Testis (tissue), 2 donors: ENCODE measurements at regions not wholly inside any gene's neighbourhood (a gene's known extent, or its start where the extent isn't known, plus 50 kb on each side); places are given as distances from the start of the nearest gene placed in this dataset.

ENCODE experiments used
- DNase-seq: peaks from one replicate; pipeline ENCODE4 v3.0.0-alpha.2; 2019
- H3K27ac ChIP-seq, 2 donors: fragments of 200-600 bp; sonication (generic); one replicate each; pipeline ENCODE4 v1.5.1; 2019
- H3K27me3 ChIP-seq: fragments of 200-600 bp; sonication (generic); one replicate; pipeline ENCODE4 v1.5.1; 2019
- H3K36me3 ChIP-seq: fragments of 200-600 bp; sonication (generic); one replicate; pipeline ENCODE4 v1.5.1; 2017; ENCODE audit warnings: low read depth; ENCODE audit errors: missing control alignments
- H3K4me1 ChIP-seq: fragments of 200-600 bp; sonication (generic); one replicate; pipeline ENCODE4 v1.5.1; 2019
- H3K4me3 ChIP-seq, 2 donors: fragments of 200-600 bp; sonication (generic); one replicate each; pipeline ENCODE4 v1.5.1; 2017 to 2019
- H3K9me3 ChIP-seq: fragments of 200-600 bp; sonication (generic); one replicate; pipeline ENCODE4 v1.5.1; 2017
- POLR2A ChIP-seq: fragments of 450-650 bp; IDR thresholded peaks from one replicate; pipeline ENCODE4 v1.6.1; 2017; ENCODE audit warnings: antibody characterized with exemption, mild to moderate bottlenecking, moderate library complexity
- WGBS, 2 donors: methylation state at CpG; one replicate each; pipeline ENCODE4 v1.1.5; 2018; 5-methylcytosine and 5-hydroxymethylcytosine counted together
- intact Hi-C: fragments of 100-400 bp; cut with DNase I; formaldehyde crosslinking; loops from one replicate; pipeline ENCODE4 v1.15.1; 2023; ENCODE audit warnings: low total_unique reads
- TF ChIP-seq, protein P1 (sequence below), 3 experiments: fragments of 450-650 bp in 2 of 3; fragments of 200-600 bp in 1 of 3; sonication (generic) in 1 of 3; IDR thresholded peaks; one replicate each; pipeline ENCODE4 v1.5.1; 2016 to 2019; ENCODE audit warnings: antibody characterized with exemption in 3 of 3, mild to moderate bottlenecking in 2 of 3, moderate library complexity in 1 of 3

DNA sequence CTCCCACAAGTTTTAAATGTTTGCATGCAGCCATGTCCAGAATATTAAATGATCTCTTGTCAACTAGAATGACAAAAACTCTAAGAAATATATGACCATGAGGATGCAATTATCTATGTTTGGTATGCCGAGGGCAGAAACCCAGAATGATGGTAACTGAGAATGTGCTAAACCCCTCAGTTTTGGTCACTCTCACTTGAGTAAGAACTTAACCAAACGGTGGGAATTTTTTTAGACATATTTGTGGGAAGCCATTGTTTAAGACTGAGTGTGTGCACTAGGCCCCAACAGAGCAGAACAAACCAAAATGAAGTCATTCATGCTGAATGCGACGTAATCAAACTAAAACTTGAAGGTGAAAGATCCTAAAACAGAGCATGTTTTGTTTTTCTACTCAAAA is 1927.9 kb upstream of the SEL1L start:
- no peak for DNase-seq
- intact Hi-C loops: no loop called here
- no peaks in the 10 kb centered on the region for H3K9me3 ChIP-seq
- no peak overlapping the region for H3K4me3 ChIP-seq
- H3K4me1 ChIP-seq: no peaks in the 10 kb centered on the region
- no peak for TF ChIP-seq POLR2A
- TF ChIP-seq, protein P1, sequence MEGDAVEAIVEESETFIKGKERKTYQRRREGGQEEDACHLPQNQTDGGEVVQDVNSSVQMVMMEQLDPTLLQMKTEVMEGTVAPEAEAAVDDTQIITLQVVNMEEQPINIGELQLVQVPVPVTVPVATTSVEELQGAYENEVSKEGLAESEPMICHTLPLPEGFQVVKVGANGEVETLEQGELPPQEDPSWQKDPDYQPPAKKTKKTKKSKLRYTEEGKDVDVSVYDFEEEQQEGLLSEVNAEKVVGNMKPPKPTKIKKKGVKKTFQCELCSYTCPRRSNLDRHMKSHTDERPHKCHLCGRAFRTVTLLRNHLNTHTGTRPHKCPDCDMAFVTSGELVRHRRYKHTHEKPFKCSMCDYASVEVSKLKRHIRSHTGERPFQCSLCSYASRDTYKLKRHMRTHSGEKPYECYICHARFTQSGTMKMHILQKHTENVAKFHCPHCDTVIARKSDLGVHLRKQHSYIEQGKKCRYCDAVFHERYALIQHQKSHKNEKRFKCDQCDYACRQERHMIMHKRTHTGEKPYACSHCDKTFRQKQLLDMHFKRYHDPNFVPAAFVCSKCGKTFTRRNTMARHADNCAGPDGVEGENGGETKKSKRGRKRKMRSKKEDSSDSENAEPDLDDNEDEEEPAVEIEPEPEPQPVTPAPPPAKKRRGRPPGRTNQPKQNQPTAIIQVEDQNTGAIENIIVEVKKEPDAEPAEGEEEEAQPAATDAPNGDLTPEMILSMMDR (IDR thresholded peaks at IDR 0.05): no peak
- no peak overlapping the region for H3K27ac ChIP-seq
- H3K36me3 ChIP-seq: no peaks in the 10 kb centered on the region
- WGBS, 2 donors: 90% methylated on average over 4 of the region's 4 CpGs
- no peaks in the 10 kb centered on the region for H3K27me3 ChIP-seq

DNA sequence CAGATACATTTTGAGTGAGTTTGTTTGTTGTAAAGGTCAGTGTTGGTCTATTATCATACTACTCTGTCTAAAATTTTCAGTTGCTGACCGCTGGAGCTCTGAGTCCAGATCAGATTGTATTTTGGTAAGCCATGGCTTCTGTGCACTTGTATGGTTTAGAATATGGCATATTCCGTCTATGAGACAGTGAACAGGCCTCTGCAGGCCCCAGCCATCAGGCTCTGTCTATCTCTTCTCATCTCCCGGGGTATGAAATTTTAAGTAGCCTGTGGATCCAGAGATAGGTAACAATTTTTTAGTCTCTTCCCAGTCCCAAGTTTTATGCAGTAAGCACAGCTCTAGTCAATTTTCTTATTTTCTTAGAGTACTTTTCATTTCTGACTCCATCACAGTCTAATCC is 1929.1 kb upstream of the SEL1L start:
- Histone ChIP-seq H3K36me3 (no peaks in the 10 kb centered on the region), H3K27me3 (no peaks in the 10 kb centered on the region), H3K27ac (no peak overlapping the region), H3K9me3 (no peaks in the 10 kb centered on the region), H3K4me1 (no peaks in the 10 kb centered on the region), H3K4me3 (no peak overlapping the region)
- DNase-seq: no peak
- WGBS, 2 donors: 91 to 93% methylated on average over 3 of the region's 3 CpGs
- intact Hi-C loops: no loop called here
- TF ChIP-seq POLR2A: no peak
- TF ChIP-seq, protein P1 (IDR thresholded peaks at IDR 0.05): no peak

DNA sequence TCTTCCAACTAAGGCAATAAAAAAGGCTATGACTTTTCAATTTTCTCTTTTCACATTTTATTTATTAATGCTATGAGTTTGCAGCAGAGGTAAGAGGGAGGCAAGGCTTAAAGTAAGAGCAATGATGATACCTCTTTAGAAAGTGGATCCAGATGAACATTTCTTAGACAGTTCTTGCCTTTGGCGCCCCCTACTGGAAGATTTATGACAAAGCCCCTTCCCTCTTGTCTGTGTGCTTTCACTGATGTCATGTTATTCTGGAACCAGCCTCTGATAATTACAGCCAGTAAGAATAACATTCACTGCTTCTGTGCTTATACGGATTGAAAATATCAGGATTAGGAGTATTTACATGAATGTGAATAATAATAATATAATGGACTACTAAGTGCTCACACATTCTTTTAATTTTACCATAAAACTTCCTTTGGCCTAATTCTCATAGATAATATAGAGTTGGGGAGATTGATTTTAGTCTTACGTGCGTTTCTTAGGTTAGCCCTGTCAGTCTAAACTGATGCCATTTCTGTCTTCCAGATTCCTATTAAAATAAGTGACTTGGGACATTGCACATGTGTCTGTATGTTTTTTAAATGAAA is 1929.9 kb upstream of the SEL1L start:
- Histone ChIP-seq H3K4me1 (no peaks in the 10 kb centered on the region), H3K4me3 (no peak overlapping the region), H3K9me3 (no peaks in the 10 kb centered on the region), H3K27me3 (no peaks in the 10 kb centered on the region), H3K27ac (no peak overlapping the region), H3K36me3 (no peaks in the 10 kb centered on the region)
- 51 to 61% methylated on average over 4 of the region's 4 CpGs for WGBS, 2 donors
- intact Hi-C loops: no loop called here
- peak; percentile 80 for DNase-seq
- TF ChIP-seq POLR2A: no peak
- TF ChIP-seq, protein P1 (IDR thresholded peaks at IDR 0.05): peak; percentile 24 to 87 (median 63)

DNA sequence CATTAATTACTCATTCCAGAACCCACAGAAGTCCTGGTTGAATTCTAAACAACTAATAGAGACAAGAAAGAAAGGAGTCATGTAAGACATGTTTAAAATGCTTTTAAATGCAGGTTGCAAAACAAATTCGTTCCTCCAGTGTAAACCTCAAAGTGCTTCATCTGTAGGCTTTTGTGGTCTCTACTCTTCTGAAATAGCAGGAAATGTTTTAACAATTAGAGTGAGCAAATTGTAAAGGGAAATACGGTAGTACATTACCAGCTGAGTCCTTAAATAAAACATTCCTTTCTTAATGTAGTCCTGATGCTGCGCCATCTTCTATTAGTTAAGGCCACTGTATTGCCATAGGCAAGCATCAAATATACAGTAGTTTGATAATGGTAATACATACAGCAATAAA is 1934.2 kb upstream of the SEL1L start:
- no peak overlapping the region for H3K4me3 ChIP-seq
- no peak overlapping the region for H3K27ac ChIP-seq
- no peaks in the 10 kb centered on the region for H3K36me3 ChIP-seq
- 76 to 86% methylated on average over 3 of the region's 3 CpGs for WGBS, 2 donors
- H3K9me3 ChIP-seq: no peaks in the 10 kb centered on the region
- H3K27me3 ChIP-seq: no peaks in the 10 kb centered on the region
- TF ChIP-seq POLR2A: no peak
- TF ChIP-seq, protein P1 (IDR thresholded peaks at IDR 0.05): no peak
- H3K4me1 ChIP-seq: no peaks in the 10 kb centered on the region
- no peak for DNase-seq
- intact Hi-C loops: no loop called here

DNA sequence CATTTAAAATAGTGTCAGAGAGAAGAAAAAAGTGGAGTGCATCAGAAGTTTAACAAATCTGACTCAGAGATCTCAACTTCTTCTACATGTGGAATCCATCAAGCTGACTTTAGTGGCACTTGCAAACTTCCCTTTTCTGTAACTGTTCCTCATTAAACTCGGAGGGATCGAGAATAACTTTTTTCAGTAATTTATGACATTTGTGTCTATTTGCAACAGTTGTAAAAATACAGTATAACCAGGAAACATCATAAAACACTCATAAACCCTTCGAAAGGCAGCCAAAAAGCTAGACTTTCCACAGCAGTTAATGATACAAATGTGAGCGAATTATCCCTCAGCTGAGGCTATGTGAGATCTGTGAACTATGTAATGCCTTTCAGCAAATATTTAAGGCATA is 1936.8 kb upstream of the SEL1L start:
- TF ChIP-seq POLR2A: no peak
- TF ChIP-seq, protein P1 (IDR thresholded peaks at IDR 0.05): no peak
- 49 to 51% methylated on average over 4 of the region's 4 CpGs for WGBS, 2 donors
- no peak for DNase-seq
- Histone ChIP-seq H3K9me3 (no peaks in the 10 kb centered on the region), H3K36me3 (no peaks in the 10 kb centered on the region), H3K27me3 (no peaks in the 10 kb centered on the region), H3K4me3 (no peak overlapping the region), H3K27ac (no peak overlapping the region), H3K4me1 (no peaks in the 10 kb centered on the region)
- intact Hi-C loops: no loop called here
